GM12878 (cell line): ENCODE measurements at regions not wholly inside any gene's neighbourhood (a gene's known extent, or its start where the extent isn't known, plus 50 kb on each side); places are given as distances from the start of the nearest gene placed in this dataset.

Source experiments
- ATAC-seq: fragments of 200-7000 bp; cut with Tn5 transposase; 3 replicates; pipeline ENCODE4 v1.9.1; 2020; ENCODE audit warnings: mild to moderate bottlenecking, moderate library complexity
- BruUV-seq: library from RNA; stranded (reverse); fragments of 400-500 nt; replicated peaks from 2 replicates; lab custom pipeline; 2021; lab: Mats Ljungman, UMichigan
- CTCF ChIA-PET: fragments of 300-600 bp; sonication (Branson Sonifier 250); formaldehyde crosslinking; extraction: SDS; loops from one replicate; lab custom pipeline; 2021; ENCODE audit warnings: inconsistent platforms; lab: Yijun Ruan, JAX
- POLR2A ChIA-PET: fragments of 350-600 bp; formaldehyde crosslinking; extraction: SDS; loops from one replicate; lab custom pipeline; 2021; ENCODE audit warnings: inconsistent platforms; lab: Charles Lee
- RAD21 ChIA-PET: fragments of 300-600 bp; sonication (Branson Sonifier 250); formaldehyde crosslinking; loops from one replicate; lab custom pipeline; 2023; ENCODE audit warnings: antibody characterized with exemption; ENCODE audit not compliant: unreplicated experiment; lab: Charles Lee
- SMC1A ChIA-PET: fragments of 300-600 bp; sonication (Branson Sonifier 250); formaldehyde crosslinking; loops from one replicate; lab custom pipeline; 2023; ENCODE audit not compliant: unreplicated experiment, uncharacterized antibody; lab: Charles Lee
- DNase-seq: peaks from one replicate; pipeline ENCODE4 v3.0.0-alpha.2; 2011; ENCODE audit warnings: low read depth, low spot score
- FAIRE-seq: peaks from 3 replicates; lab custom pipeline; 2011; peaks lifted over from hg19 to GRCh38; lab: Jason Lieb, UNC
- H2AFZ ChIP-seq: 2 replicates; pipeline ENCODE4 v1.6.0; 2011; ENCODE audit warnings: low read depth, low read length, control low read depth; ENCODE audit not compliant: control insufficient read depth
- H3K27ac ChIP-seq: 2 replicates; pipeline ENCODE4 v1.5.1; 2011; ENCODE audit warnings: control low read depth; ENCODE audit not compliant: control insufficient read depth, insufficient read depth
- H3K27me3 ChIP-seq, 2 experiments: replicated peaks in 1 of 2; 2 replicates each; pipeline versions ENCODE4 v1.6.0 to v1.6.1; 2011; ENCODE audit warnings: low read length in 1 of 2; ENCODE audit not compliant: control insufficient read depth in 2 of 2, insufficient read depth in 2 of 2
- H3K36me3 ChIP-seq, 2 experiments: 2 replicates each; pipeline ENCODE4 v1.5.1; 2011; ENCODE audit warnings: low read length in 1 of 2; ENCODE audit not compliant: control insufficient read depth in 2 of 2, insufficient read depth in 2 of 2
- H3K4me1 ChIP-seq: 2 replicates; pipeline ENCODE4 v1.6.1; 2011; ENCODE audit warnings: mild to moderate bottlenecking, low read length, moderate library complexity, mixed read lengths; ENCODE audit not compliant: control insufficient read depth, insufficient read depth
- H3K4me2 ChIP-seq: 2 replicates; pipeline ENCODE4 v1.6.0; 2011; ENCODE audit warnings: control low read depth; ENCODE audit not compliant: control insufficient read depth, insufficient read depth
- H3K4me3 ChIP-seq: fragments of 200-600 bp; sonication (generic); 2 replicates; pipeline ENCODE4 v1.5.1; 2016
- H3K79me2 ChIP-seq: 2 replicates; pipeline ENCODE4 v1.6.0; 2011; ENCODE audit warnings: low read length; ENCODE audit not compliant: control insufficient read depth, insufficient read depth
- H3K9ac ChIP-seq: 2 replicates; pipeline ENCODE4 v1.8.0; 2011; ENCODE audit warnings: low read length, control low read depth, mixed read lengths; ENCODE audit not compliant: control insufficient read depth, insufficient read depth
- H3K9me3 ChIP-seq: replicated peaks from 3 replicates; pipeline ENCODE4 v1.5.1; 2011; ENCODE audit warnings: mild to moderate bottlenecking, low read length; ENCODE audit not compliant: control insufficient read depth, insufficient read depth
- H4K20me1 ChIP-seq: 2 replicates; pipeline ENCODE4 v1.6.0; 2011; ENCODE audit not compliant: control insufficient read depth, insufficient read depth
- ATF2 ChIP-seq: IDR thresholded peaks from 2 replicates; pipeline ENCODE4 v1.6.1; 2012; ENCODE audit warnings: low read length, inconsistent platforms
- ATF7 ChIP-seq: fragments of 450-650 bp; IDR thresholded peaks from 2 replicates; pipeline ENCODE4 v1.6.1; 2016; ENCODE audit warnings: low read depth, mild to moderate bottlenecking
- CBFB ChIP-seq: IDR thresholded peaks from 2 replicates; pipeline ENCODE4 v1.6.1; 2016; ENCODE audit warnings: antibody characterized with exemption, low read depth
- CHD1 ChIP-seq: IDR thresholded peaks from 2 replicates; pipeline ENCODE4 v1.6.1; 2012; ENCODE audit warnings: low read depth, low read length, improper control_type of control experiment
- CREB1 ChIP-seq: IDR thresholded peaks from 2 replicates; pipeline ENCODE4 v1.6.1; 2012; ENCODE audit warnings: low read depth, mild to moderate bottlenecking, inconsistent platforms
- CREM ChIP-seq: IDR thresholded peaks from 2 replicates; pipeline ENCODE4 v1.6.1; 2014; ENCODE audit warnings: antibody characterized with exemption, low read depth
- EZH2 ChIP-seq: IDR thresholded peaks from 2 replicates; pipeline ENCODE4 v1.6.1; 2012; ENCODE audit warnings: low read depth, mild to moderate bottlenecking, control low read depth, inconsistent platforms, low read length, borderline replicate concordance; ENCODE audit not compliant: control insufficient read depth
- HCFC1 ChIP-seq: fragments of 150-350 bp; IDR thresholded peaks from 2 replicates; pipeline ENCODE4 v1.6.1; 2014; ENCODE audit warnings: low read length
- IKZF1 ChIP-seq: fragments of 450-650 bp; conservative IDR thresholded peaks from 2 replicates; pipeline ENCODE4 v1.6.1; 2017; ENCODE audit warnings: antibody characterized with exemption, mild to moderate bottlenecking
- NFYB ChIP-seq: IDR thresholded peaks from 2 replicates; pipeline ENCODE4 v1.6.1; 2011; ENCODE audit warnings: low read depth, mild to moderate bottlenecking, low read length, improper control_type of control experiment, moderate library complexity; ENCODE audit not compliant: insufficient read depth
- RAD21 ChIP-seq: IDR thresholded peaks from 2 replicates; pipeline ENCODE4 v1.6.1; 2011; ENCODE audit warnings: mild to moderate bottlenecking, low read depth, low read length, moderate library complexity; ENCODE audit not compliant: insufficient read depth
- SRF ChIP-seq, 2 experiments: IDR thresholded peaks; 2 replicates each; pipeline ENCODE4 v1.6.1; 2011; ENCODE audit warnings: low read depth in 2 of 2, low read length in 2 of 2, mild to moderate bottlenecking in 1 of 2, moderate library complexity in 1 of 2
- TBL1XR1 ChIP-seq: IDR thresholded peaks from 2 replicates; pipeline ENCODE4 v1.6.1; 2012; ENCODE audit warnings: low read depth, low read length, improper control_type of control experiment
- ZNF24 ChIP-seq: fragments of 450-650 bp; IDR thresholded peaks from 2 replicates; pipeline ENCODE4 v1.6.1; 2017; ENCODE audit warnings: antibody characterized with exemption, mild to moderate bottlenecking
- WGBS: methylation state at CpG from one replicate; pipeline ENCODE4 v1.1.6; 2016; ENCODE audit warnings: low lambda C conversion rate; ENCODE audit not compliant: insufficient replicate concordance, insufficient coverage; ENCODE audit errors: missing lambda C conversion rate; 5-methylcytosine and 5-hydroxymethylcytosine counted together
- in situ Hi-C: fragments of 300-500 bp; cut with MboI; formaldehyde crosslinking; loops from 9 replicates; pipeline ENCODE4 v1.14.3; 2018; ENCODE audit warnings: mixed read lengths
- intact Hi-C: fragments of 100-400 bp; cut with micrococcal nuclease; formaldehyde crosslinking; loops from one replicate; pipeline ENCODE4 v1.14.2; 2022; ENCODE audit not compliant: unreplicated experiment
- TF ChIP-seq, protein P1 (sequence below): fragments of 450-650 bp; IDR thresholded peaks from 2 replicates; pipeline ENCODE4 v1.6.1; 2016; ENCODE audit warnings: mild to moderate bottlenecking, moderate library complexity, borderline replicate concordance
- TF ChIP-seq, protein P2 (sequence below): IDR thresholded peaks from 2 replicates; pipeline ENCODE4 v1.6.1; 2011; ENCODE audit warnings: borderline replicate concordance, low read depth, mild to moderate bottlenecking, moderate library complexity, low read length; ENCODE audit not compliant: insufficient read depth, poor library complexity, severe bottlenecking

GRCh38 chr14:104281768-104282301 is 143.4 kb downstream of the KIF26A start (continued):
- TF ChIP-seq, protein P1, sequence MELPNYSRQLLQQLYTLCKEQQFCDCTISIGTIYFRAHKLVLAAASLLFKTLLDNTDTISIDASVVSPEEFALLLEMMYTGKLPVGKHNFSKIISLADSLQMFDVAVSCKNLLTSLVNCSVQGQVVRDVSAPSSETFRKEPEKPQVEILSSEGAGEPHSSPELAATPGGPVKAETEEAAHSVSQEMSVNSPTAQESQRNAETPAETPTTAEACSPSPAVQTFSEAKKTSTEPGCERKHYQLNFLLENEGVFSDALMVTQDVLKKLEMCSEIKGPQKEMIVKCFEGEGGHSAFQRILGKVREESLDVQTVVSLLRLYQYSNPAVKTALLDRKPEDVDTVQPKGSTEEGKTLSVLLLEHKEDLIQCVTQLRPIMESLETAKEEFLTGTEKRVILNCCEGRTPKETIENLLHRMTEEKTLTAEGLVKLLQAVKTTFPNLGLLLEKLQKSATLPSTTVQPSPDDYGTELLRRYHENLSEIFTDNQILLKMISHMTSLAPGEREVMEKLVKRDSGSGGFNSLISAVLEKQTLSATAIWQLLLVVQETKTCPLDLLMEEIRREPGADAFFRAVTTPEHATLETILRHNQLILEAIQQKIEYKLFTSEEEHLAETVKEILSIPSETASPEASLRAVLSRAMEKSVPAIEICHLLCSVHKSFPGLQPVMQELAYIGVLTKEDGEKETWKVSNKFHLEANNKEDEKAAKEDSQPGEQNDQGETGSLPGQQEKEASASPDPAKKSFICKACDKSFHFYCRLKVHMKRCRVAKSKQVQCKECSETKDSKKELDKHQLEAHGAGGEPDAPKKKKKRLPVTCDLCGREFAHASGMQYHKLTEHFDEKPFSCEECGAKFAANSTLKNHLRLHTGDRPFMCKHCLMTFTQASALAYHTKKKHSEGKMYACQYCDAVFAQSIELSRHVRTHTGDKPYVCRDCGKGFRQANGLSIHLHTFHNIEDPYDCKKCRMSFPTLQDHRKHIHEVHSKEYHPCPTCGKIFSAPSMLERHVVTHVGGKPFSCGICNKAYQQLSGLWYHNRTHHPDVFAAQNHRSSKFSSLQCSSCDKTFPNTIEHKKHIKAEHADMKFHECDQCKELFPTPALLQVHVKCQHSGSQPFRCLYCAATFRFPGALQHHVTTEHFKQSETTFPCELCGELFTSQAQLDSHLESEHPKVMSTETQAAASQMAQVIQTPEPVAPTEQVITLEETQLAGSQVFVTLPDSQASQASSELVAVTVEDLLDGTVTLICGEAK: no peak
- TF ChIP-seq EZH2: no peak
- no peak for TF ChIP-seq CHD1
- no peak for TF ChIP-seq CREB1
- no peak for TF ChIP-seq RAD21

GRCh38 chr14:104282332-104283196 is 144.2 kb downstream of the KIF26A start:
- ATAC-seq (no peak), FAIRE-seq (no peak), DNase-seq (no peak)
- Histone ChIP-seq H3K9me3 (no peaks in the 10 kb centered on the region), H3K27me3 (no peaks in the 10 kb centered on the region), H3K4me2 (no peak overlapping the region), H3K79me2 (no peaks in the 10 kb centered on the region), H3K4me1 (no peaks in the 10 kb centered on the region), H3K9ac (no peak overlapping the region), H2AFZ (no peak overlapping the region), H4K20me1 (no peaks in the 10 kb centered on the region), H3K36me3 (no peaks in the 10 kb centered on the region), H3K4me3 (no peak overlapping the region), H3K27ac (no peak overlapping the region)
- RAD21 ChIA-PET: no interaction called here
- POLR2A ChIA-PET: no interaction called here
- BruUV-seq: no TSS peak
- intact Hi-C loops: no loop called here
- SMC1A ChIA-PET: no interaction called here
- CTCF ChIA-PET: no interaction called here
- in situ Hi-C loops: no loop called here
- WGBS: 36% methylated on average over 24 of the region's 26 CpGs
- TF ChIP-seq HCFC1 (no peak), SRF (IDR thresholded peaks at IDR 0.05; ENCODE audit: low read depth in 2 of 2, low read length in 2 of 2) (no peak), ATF7 (no peak), IKZF1 (no peak), CREM (no peak), NFYB (no peak), TBL1XR1 (no peak), ATF2 (no peak), EZH2 (no peak), ZNF24 (no peak), CBFB (no peak)
- TF ChIP-seq, protein P2, sequence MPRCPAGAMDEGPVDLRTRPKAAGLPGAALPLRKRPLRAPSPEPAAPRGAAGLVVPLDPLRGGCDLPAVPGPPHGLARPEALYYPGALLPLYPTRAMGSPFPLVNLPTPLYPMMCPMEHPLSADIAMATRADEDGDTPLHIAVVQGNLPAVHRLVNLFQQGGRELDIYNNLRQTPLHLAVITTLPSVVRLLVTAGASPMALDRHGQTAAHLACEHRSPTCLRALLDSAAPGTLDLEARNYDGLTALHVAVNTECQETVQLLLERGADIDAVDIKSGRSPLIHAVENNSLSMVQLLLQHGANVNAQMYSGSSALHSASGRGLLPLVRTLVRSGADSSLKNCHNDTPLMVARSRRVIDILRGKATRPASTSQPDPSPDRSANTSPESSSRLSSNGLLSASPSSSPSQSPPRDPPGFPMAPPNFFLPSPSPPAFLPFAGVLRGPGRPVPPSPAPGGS: no peak
